Astrocyte (in vitro differentiated cells and primary cell): ENCODE measurements at regions not wholly inside any gene's neighbourhood (a gene's known extent, or its start where the extent isn't known, plus 50 kb on each side); places are given as distances from the start of the nearest gene placed in this dataset.

ENCODE experiments used
- DNase-seq: peaks from one replicate; pipeline ENCODE4 v3.0.0-alpha.2; 2010; ENCODE audit warnings: low read depth
- FAIRE-seq: peaks from 2 replicates; lab custom pipeline; 2011; peaks lifted over from hg19 to GRCh38; lab: Jason Lieb, UNC
- H2AFZ ChIP-seq: 2 replicates; pipeline ENCODE4 v1.6.0; 2012; ENCODE audit warnings: low read depth, low read length, inconsistent platforms
- H3K27ac ChIP-seq: 2 replicates; pipeline ENCODE4 v1.5.1; 2011; ENCODE audit warnings: low read depth, low read length, inconsistent platforms
- H3K27me3 ChIP-seq: 2 replicates; pipeline ENCODE4 v1.6.0; 2011; ENCODE audit warnings: low read length, inconsistent platforms; ENCODE audit not compliant: insufficient read depth
- H3K36me3 ChIP-seq: 2 replicates; pipeline ENCODE4 v1.5.1; 2011; ENCODE audit warnings: low read length, inconsistent platforms; ENCODE audit not compliant: insufficient read depth
- H3K4me1 ChIP-seq: 2 replicates; pipeline ENCODE4 v1.5.1; 2011; ENCODE audit warnings: low read length, inconsistent platforms; ENCODE audit not compliant: insufficient read depth
- H3K4me2 ChIP-seq: 2 replicates; pipeline ENCODE4 v1.6.0; 2012; ENCODE audit warnings: low read length, inconsistent platforms
- H3K4me3 ChIP-seq: 2 replicates; pipeline ENCODE4 v1.5.1; 2011; ENCODE audit warnings: low read depth, mild to moderate bottlenecking, low read length, inconsistent platforms; ENCODE audit not compliant: insufficient read depth
- H3K79me2 ChIP-seq: 2 replicates; pipeline ENCODE4 v1.6.0; 2012; ENCODE audit warnings: mild to moderate bottlenecking, low read length, inconsistent platforms; ENCODE audit not compliant: insufficient read depth
- H3K9ac ChIP-seq: 2 replicates; pipeline ENCODE4 v1.6.0; 2012; ENCODE audit warnings: mild to moderate bottlenecking, low read length, inconsistent platforms
- H3K9me3 ChIP-seq: 2 replicates; pipeline ENCODE4 v1.5.1; 2012; ENCODE audit warnings: low read depth, mild to moderate bottlenecking, low read length, inconsistent platforms; ENCODE audit not compliant: insufficient read depth
- H4K20me1 ChIP-seq: 2 replicates; pipeline ENCODE4 v1.6.0; 2012; ENCODE audit warnings: low read length, inconsistent platforms; ENCODE audit not compliant: insufficient read depth
- H3K27ac Mint-ChIP-seq: one replicate; pipeline ENCODE4 v1.8.0; 2021; ENCODE audit warnings: mild to moderate bottlenecking, mixed read lengths; ENCODE audit not compliant: unreplicated experiment
- H3K27me3 Mint-ChIP-seq: one replicate; pipeline ENCODE4 v1.8.0; 2021; ENCODE audit warnings: low read depth, mixed read lengths; ENCODE audit not compliant: unreplicated experiment
- H3K36me3 Mint-ChIP-seq: one replicate; pipeline ENCODE4 v1.8.0; 2021; ENCODE audit warnings: low read depth, mixed read lengths; ENCODE audit not compliant: unreplicated experiment
- H3K4me1 Mint-ChIP-seq: one replicate; pipeline ENCODE4 v1.8.0; 2021; ENCODE audit warnings: low read depth, mixed read lengths; ENCODE audit not compliant: unreplicated experiment
- H3K4me3 Mint-ChIP-seq: one replicate; pipeline ENCODE4 v1.8.0; 2021; ENCODE audit warnings: mild to moderate bottlenecking, moderate library complexity, mixed read lengths; ENCODE audit not compliant: unreplicated experiment
- H3K9me3 Mint-ChIP-seq: one replicate; pipeline ENCODE4 v1.8.0; 2021; ENCODE audit warnings: mild to moderate bottlenecking, mixed read lengths; ENCODE audit not compliant: unreplicated experiment
- EZH2 ChIP-seq: IDR thresholded peaks from 2 replicates; pipeline ENCODE4 v1.6.1; 2012; ENCODE audit warnings: mild to moderate bottlenecking, low read length, inconsistent platforms; ENCODE audit not compliant: insufficient read depth
- TF ChIP-seq, protein P1 (sequence below): IDR thresholded peaks from 2 replicates; pipeline ENCODE4 v1.5.1; 2011; ENCODE audit warnings: low read depth, mild to moderate bottlenecking, inconsistent platforms, low read length, moderate library complexity; ENCODE audit not compliant: insufficient read depth

DNA sequence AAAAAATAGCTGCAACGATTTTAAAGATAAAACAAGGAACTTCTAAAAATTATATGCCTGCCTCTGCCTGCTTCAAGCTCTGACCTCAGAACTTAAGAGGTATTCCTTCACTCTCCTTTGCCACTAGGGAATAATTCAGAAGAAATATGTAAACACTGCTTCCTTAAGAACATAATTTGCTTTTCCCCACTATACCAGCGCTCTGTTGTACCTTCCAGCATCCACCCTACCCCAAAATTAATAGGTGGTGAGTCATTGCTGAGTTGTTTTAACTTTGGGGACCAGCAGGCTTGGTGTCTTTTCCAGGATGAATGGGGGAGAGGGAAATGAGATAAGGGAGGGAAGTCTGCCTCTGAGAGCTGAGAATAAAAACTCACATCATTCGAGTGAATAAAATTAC lies 107.7 kb upstream of the ATXN1 start:
- Mint-ChIP-seq H3K27ac (no peak overlapping the region), H3K9me3 (no peaks in the 10 kb centered on the region), H3K4me1 (peaks cover 2% of the 10 kb centered on the region), H3K27me3 (peaks cover 10% of the 10 kb centered on the region), H3K4me3 (no peak overlapping the region), H3K36me3 (no peaks in the 10 kb centered on the region)
- Histone ChIP-seq H4K20me1 (no peaks in the 10 kb centered on the region), H3K9ac (no peak overlapping the region), H3K79me2 (no peaks in the 10 kb centered on the region), H3K27ac (no peak overlapping the region), H2AFZ (no peak overlapping the region), H3K4me1 (no peaks in the 10 kb centered on the region), H3K4me2 (no peak overlapping the region), H3K9me3 (no peaks in the 10 kb centered on the region), H3K36me3 (no peaks in the 10 kb centered on the region), H3K4me3 (no peak overlapping the region), H3K27me3 (peaks cover 2% of the 10 kb centered on the region)
- peak; percentile 19 for DNase-seq
- FAIRE-seq: no peak
- TF ChIP-seq, protein P1, sequence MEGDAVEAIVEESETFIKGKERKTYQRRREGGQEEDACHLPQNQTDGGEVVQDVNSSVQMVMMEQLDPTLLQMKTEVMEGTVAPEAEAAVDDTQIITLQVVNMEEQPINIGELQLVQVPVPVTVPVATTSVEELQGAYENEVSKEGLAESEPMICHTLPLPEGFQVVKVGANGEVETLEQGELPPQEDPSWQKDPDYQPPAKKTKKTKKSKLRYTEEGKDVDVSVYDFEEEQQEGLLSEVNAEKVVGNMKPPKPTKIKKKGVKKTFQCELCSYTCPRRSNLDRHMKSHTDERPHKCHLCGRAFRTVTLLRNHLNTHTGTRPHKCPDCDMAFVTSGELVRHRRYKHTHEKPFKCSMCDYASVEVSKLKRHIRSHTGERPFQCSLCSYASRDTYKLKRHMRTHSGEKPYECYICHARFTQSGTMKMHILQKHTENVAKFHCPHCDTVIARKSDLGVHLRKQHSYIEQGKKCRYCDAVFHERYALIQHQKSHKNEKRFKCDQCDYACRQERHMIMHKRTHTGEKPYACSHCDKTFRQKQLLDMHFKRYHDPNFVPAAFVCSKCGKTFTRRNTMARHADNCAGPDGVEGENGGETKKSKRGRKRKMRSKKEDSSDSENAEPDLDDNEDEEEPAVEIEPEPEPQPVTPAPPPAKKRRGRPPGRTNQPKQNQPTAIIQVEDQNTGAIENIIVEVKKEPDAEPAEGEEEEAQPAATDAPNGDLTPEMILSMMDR: no peak
- TF ChIP-seq EZH2: no peak

DNA sequence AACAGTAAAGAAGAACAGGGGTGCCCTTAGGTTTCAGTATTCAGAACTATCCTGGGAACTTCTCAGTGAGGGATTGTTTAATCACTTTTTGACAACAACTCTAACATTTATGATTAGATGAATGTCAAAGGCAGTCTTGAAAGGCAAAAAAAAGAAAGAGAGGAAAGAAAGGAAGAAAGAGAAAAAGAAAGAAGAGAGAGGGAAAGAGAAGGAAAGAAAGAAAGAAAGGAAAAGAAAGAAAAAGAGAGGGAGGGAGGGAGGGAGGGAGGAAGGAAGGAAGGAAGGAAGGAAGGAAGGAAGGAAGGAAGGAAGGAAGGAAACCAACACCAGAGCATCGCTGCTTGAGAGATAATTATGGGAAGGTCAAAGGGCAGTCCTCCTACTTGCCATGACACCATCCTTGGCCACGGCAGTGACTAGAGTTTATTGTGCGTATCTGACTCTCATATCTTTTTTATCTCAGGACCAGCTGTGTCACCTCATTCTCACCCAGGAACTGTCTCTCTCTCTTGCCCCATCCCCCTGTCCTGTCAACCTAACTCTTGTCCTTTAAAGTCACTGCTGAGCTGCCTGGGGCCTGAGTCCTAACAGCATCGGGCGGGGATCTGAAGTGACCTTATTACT lies 96.8 kb upstream of the ATXN1 start:
- no peak overlapping the region for H3K27ac Mint-ChIP-seq
- H3K4me2 ChIP-seq: no peak overlapping the region
- FAIRE-seq (no peak), DNase-seq (no peak)
- no peaks in the 10 kb centered on the region for H4K20me1 ChIP-seq
- H3K9ac ChIP-seq: no peak overlapping the region
- H3K27me3 Mint-ChIP-seq: no peaks in the 10 kb centered on the region
- H3K4me1 ChIP-seq: no peaks in the 10 kb centered on the region
- no peak overlapping the region for H3K27ac ChIP-seq
- no peaks in the 10 kb centered on the region for H3K36me3 ChIP-seq
- TF ChIP-seq EZH2: no peak
- H3K27me3 ChIP-seq: no peaks in the 10 kb centered on the region
- H2AFZ ChIP-seq: no peak overlapping the region
- H3K4me1 Mint-ChIP-seq: no peaks in the 10 kb centered on the region
- no peak overlapping the region for H3K4me3 ChIP-seq
- H3K79me2 ChIP-seq: no peaks in the 10 kb centered on the region
- H3K4me3 Mint-ChIP-seq: no peak overlapping the region
- no peaks in the 10 kb centered on the region for H3K36me3 Mint-ChIP-seq
- H3K9me3 Mint-ChIP-seq: no peaks in the 10 kb centered on the region
- no peaks in the 10 kb centered on the region for H3K9me3 ChIP-seq

DNA sequence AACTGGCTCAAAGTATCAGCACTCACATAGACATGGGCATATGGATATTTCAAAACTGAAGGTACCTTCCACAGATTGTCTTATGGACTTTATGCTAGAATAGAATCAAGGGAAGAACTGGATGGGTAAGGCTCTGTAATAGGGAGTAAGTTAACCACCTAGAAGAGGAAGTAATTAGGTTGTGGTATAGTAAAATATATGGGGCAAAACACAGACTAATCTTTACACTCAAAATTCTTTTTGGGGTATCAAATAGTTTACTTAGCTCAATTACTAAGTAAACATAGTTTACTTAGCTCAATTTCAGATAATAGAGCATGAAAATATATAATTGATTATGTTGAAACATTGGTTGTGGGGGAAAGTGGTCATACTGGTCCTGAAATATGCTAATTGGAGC lies 94.2 kb upstream of the ATXN1 start:
- no peak overlapping the region for H3K4me2 ChIP-seq
- H3K27ac ChIP-seq: no peak overlapping the region
- Mint-ChIP-seq H3K4me3 (no peak overlapping the region), H3K36me3 (no peaks in the 10 kb centered on the region), H3K4me1 (peaks cover 10% of the 10 kb centered on the region), H3K9me3 (no peaks in the 10 kb centered on the region), H3K27me3 (no peaks in the 10 kb centered on the region), H3K27ac (no peak overlapping the region)
- H3K4me3 ChIP-seq: no peak overlapping the region
- DNase-seq (no peak), FAIRE-seq (no peak)
- no peaks in the 10 kb centered on the region for H3K4me1 ChIP-seq
- no peak overlapping the region for H3K9ac ChIP-seq
- no peaks in the 10 kb centered on the region for H3K79me2 ChIP-seq
- no peaks in the 10 kb centered on the region for H3K27me3 ChIP-seq
- H4K20me1 ChIP-seq: no peaks in the 10 kb centered on the region
- TF ChIP-seq, protein P1: no peak
- TF ChIP-seq EZH2: no peak
- H2AFZ ChIP-seq: no peak overlapping the region
- H3K9me3 ChIP-seq: no peaks in the 10 kb centered on the region
- H3K36me3 ChIP-seq: no peaks in the 10 kb centered on the region
